Occipital lobe (tissue), 1 donor: ENCODE measurements at regions not wholly inside any gene's neighbourhood (a gene's known extent, or its start where the extent isn't known, plus 50 kb on each side); places are given as distances from the start of the nearest gene placed in this dataset.
"Not testable (repeated sequence)": the region's sequence is repeated elsewhere in the genome, so short reads cannot be mapped to it uniquely, and the experiment has no call there.

Experiments
- DNase-seq: peaks from one replicate; lab custom pipeline; 2025; lab: John Stamatoyannopoulos, UW

DNA sequence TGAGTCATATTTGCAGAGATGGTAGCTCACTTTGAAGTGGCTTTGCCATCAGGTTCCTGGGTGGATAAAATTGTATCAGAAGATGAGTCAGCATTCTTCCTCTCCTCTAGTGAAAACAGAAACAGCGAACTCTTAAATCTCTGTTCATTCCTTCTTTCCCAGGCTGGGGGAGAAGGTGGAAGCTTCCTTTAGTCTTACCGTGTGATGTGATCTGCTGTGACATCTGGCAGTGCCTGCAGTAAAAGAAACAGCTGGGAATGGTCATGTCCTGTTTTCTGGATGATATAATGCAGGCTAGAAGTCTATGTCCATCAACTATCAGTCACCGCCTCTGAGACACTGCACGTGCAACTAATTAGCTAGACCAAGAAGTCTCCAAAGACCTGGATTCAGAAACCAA, 171.6 kb downstream of the VAPA start:
- no peak for DNase-seq

GRCh38 chr18:10085876-10086275, 172.1 kb downstream of the VAPA start:
- DNase-seq, result no peak

DNA sequence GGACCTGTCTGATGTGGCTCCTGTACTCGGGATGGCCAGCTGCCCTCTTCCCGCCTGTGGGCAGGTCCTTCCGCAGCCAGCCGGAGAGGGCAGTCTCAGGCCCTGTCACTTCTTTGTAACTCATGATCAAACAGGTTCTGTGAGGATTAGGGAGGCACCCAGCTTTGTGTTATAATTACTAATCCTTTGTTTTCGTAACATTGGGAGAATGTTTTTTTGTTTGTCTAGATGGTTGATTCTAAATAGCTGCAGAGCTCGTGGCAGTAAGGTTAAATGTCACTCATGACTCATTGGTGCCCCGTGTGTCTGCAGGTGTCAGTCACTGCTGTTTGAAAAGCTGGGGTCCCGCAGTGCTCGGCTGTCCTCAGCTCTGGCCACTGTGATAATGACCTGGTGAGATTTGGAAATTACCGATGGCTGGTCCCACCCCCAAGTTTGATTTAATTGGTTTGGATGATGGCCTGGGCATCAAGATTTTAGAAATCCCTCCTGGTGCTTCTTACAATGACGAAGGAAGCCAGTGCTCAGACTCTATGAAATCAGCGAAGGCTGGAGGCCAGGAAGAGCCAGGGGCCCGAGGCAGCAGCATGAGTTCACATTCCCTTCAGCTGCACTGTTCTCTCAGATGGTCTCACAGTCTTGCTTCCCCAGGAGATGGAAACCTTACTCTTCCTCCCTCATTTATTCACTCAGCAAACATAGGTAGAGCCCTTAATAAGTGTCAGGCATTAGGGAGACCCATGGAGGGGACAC, 172.8 kb downstream of the VAPA start:
- DNase-seq, result no peak

- DNase-seq, result no peak
These were observed 174.9 kb downstream of the VAPA start for GRCh38 chr18:10088734-10089133.

DNA sequence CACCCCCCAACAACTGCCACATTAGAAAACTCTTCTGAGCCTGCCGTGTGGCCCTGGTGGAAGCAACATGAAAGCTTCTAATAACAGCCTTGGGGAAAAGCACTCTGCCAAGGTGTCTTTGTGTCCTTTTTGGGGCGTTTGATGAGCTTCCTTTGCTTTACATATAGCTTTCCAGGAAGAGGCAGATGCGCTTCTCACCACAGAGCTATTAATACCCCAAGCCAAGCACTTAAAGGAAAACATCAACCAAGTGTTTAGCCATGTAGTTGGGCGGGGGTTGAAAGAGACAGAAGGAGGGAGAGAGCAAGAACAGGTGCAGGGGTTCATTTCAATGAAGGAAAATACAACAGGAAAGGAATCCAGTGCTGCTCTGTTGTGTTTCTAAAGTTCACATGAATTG, 176.1 kb downstream of the VAPA start:
- no peak for DNase-seq

- no peak for DNase-seq
These were observed 176.9 kb downstream of the VAPA start for GRCh38 chr18:10090668-10091067.

DNA sequence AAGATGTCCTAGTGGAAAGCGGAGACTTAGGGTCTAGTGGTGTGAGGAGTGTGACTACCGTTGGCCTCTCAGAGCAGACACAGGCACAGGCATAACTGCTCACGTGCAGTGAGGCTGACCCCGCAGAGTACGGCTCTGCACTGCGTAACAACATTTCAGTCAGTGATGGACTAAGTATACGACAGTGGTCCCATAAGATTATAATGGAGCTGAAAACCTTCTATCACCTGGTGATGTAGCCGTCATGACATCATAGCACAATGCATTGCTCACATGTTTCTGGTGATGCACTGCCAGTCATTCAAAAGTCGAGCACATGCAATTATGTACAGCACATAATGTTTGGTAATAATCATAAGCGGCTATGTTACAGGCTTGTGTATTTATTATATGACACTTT, 179.6 kb downstream of the VAPA start:
- DNase-seq, result no peak

DNA sequence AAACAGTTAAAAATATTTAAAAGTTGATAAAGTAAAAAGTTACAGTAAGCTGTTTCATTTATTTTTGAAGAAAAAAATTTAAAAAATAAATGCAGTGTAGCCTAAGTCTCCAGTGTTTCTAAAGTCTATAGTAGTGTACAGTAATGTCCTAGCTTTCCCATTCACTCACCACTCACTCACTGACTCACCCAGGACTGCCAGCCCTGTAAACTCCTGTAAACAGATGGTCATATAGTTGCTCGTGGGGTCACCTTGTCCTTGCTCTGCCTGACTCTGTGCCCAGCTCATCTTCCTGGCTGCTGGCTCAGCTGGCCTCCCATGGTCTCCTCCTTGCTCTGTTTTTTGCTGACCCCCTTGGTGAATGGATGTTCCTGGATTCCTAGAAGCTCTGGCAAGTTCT, 180.3 kb downstream of the VAPA start:
- no peak for DNase-seq

DNA sequence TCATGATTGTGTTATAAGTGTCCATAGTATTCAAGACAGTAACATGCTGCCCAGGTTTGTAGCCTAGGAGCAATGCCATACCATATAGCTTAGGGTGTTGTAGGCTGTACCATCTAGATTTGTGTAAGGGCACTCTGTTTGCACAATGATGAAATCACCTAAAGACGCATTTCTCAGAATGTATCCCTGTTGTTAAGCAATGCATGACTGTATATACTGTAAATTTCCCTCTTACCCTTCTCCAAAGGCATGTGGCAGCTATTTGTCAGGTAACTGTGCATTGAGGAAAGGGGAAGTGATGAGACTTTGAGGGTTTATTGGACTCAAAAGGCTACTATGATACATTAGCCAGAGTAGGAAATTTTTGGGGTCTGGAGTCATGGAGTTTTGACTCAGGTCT, 180.8 kb downstream of the VAPA start:
- DNase-seq, result no peak

DNA sequence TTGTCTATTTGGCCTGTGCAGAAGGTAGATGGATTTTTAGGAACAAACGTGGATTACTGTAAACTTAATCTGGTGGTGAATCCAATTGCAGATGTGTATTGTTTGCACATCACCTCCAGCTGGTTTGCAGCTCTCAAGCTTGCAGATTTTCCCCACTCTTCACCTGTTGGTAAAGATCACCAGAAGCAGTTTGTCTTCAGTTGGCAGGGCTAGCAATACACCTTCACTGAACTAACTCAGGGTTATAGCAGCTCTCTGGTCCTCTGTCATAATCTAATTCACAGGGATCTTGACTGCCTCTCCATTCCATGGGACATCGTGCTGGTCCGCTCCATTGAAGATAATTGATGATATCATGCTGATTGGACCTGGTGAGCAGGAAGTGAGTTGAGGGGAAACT, 181.5 kb downstream of the VAPA start:
- no peak for DNase-seq

DNA sequence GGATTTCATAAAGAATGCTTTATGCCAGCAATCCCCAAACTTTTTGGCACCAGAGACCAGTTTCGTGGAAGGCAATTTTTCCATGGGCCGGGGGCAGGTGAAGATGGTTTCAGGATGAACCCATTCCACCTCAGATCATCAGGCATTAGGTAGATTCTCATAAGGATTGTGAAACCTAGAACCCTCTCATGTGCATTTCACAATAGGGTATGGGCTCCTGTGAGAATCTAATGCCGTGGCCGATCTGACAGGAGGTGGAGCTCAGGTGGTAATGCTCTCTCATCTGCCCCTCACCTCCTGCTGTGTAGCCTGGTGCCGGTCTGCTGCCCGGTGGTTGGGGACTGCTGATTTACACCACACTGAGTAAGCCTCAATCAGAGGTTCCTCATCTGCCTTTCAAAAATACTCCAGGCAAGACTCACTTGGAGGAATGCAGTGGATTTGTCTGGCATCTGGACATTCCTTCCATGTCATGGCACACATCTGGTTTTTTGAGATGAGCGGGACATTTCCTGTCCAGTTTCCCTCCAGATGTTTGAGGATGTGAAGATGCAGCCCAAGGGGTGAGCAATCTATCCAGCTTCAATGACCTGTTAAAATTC, 185.8 kb downstream of the VAPA start:
- DNase-seq, result no peak

DNA sequence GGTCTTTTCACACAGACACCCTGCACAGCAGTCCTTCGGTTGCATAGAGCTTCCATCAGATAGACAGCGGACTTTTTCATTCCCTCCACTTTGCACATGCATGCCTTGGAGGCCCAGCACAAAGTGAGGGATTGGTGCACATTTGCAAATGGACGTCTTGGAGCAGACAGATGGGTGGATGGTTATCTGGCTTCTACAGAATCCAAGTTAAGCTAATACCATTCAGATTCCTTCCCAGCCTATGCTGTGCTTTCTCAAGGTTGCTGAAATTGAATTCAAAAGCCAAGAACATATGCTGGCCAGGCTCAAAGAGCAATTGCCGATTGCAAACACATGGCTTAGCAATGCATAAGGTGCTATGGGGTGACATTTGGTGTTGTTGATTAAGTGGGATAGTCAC, 186.4 kb downstream of the VAPA start:
- DNase-seq, result no peak

DNA sequence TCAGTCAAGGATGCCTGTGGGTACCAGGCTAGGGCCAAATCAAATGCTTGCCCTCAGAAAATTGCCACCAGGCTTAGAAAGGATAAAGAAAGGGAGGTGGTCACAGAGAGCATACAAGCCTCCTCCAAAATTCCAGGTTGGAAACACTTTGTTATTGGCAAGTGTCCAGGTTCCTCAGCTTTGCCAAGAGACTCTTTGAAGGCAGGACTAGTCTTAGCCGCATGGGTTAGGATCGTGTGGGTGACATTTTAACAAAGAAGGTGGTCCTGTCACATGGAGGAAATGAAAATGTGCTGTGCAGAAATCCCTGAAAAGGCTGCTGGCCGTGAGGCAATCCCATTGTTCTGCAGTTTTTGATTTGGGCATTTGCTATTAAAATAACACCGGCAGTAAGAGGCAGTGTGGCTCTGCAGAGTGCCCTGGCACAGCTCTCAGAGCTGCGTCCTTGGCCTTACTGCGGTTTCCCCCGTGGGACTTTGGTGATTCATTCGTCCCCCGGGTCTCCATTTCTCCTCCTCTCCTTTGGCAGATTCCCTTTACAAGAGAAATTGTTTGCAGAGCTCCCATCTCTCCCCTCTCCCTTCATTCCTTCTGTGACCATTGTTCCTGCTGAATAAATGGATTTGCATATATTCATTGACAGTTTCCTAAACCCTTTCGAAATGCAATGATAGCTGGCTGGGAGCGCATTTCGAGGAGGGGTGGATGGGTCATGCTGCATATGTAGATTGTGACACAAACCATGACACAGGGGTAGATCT, 187.3 kb downstream of the VAPA start:
- DNase-seq, result peak; percentile 7

GRCh38 chr18:10101729-10102128, 187.9 kb downstream of the VAPA start:
- DNase-seq, result no peak

DNA sequence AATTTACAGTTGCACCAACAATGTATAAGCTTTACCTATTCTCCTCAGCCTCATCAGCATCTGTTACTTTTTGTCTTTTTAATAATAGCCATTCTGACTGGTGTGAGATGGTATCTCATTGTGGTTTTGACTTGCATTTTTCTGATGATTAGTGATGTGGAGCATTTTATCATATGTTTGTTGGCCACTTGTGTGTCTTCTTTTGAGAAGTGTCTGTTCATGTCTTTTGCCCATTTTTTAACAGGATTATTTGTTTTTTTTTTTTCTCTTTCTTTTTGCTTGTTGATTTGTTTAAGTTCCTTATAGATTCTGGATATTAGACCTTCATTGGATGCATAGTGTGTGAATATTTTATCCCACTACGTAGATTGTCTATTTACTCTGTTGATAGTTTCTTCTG, 191.3 kb downstream of the VAPA start:
- DNase-seq, result not testable (repeated sequence)

DNA sequence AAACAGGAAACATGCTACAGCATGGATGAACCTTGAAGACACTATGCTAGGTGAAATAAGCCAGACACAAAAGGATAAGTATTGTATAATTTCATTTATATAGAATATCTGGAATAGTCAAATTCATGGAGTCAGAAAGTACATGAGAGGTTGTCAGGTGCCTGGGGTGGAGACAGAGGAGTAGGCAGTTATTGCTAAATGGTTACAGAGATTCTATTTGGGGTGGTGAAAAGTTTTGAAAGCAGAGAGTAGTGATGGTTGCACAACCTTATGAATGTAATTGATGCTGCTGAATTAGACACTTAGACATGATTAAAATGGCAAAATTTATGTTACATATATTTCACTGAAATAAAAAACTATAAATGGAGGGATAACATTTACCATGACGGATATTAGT, 197.4 kb downstream of the VAPA start:
- no peak for DNase-seq

GRCh38 chr18:10111944-10112343, 198.1 kb downstream of the VAPA start:
- no peak for DNase-seq

GRCh38 chr18:10113121-10114022, 199.6 kb downstream of the VAPA start:
- DNase-seq, result no peak

GRCh38 chr18:10114717-10115463, 201.1 kb downstream of the VAPA start:
- DNase-seq, result no peak

DNA sequence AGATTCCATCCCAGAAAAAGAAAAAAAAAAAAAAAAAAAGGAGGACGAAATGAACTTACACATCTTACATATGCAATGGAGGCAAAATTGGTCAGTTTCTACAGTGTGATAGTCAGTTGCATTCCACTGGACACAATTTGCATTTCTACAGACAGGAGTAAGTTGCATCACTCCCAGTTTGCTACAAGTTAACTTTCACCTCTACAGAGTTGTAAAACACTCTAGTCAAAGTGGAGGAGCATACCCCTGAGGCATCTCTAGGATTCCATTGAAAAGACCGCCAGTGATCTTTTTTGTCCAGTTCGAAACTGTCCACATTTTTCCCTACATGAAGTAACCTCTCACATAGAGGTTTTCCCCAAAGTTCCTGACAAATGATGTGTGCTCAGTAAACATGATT, 202.8 kb downstream of the VAPA start:
- no peak for DNase-seq

- no peak for DNase-seq
These were observed 205.7 kb downstream of the VAPA start for GRCh38 chr18:10119528-10119927.
